ENCODE measurements at regions not wholly inside any gene's neighbourhood (a gene's known extent, or its start where the extent isn't known, plus 50 kb on each side); places are given as distances from the start of the nearest gene placed in this dataset.
"Not testable (repeated sequence)": the region's sequence is repeated elsewhere in the genome, so short reads cannot be mapped to it uniquely, and the experiment has no call there.

GRCh38 chrX:143455046-143455445, 62.2 kb downstream of the SPANXN3 start:
- no peak for DNase-seq (ENCODE audit: low read depth)

- no peak for DNase-seq (ENCODE audit: low read depth)
Measured at GRCh38 chrX:143437439-143437838, 79.8 kb downstream of the SPANXN3 start.

- no peak for DNase-seq (ENCODE audit: low read depth)
Measured at GRCh38 chrX:143435916-143436315, 81.4 kb downstream of the SPANXN3 start.

- no peak for DNase-seq (ENCODE audit: low read depth)
Measured at GRCh38 chrX:143429811-143430210, 87.5 kb downstream of the SPANXN3 start.

GRCh38 chrX:143429131-143429530, 88.1 kb downstream of the SPANXN3 start:
- peak; percentile 3 for DNase-seq (ENCODE audit: low read depth)

- no peak for DNase-seq (ENCODE audit: low read depth)
Measured at GRCh38 chrX:143401160-143401559, 116.1 kb downstream of the SPANXN3 start.

- DNase-seq (ENCODE audit: low read depth): no peak
Measured at GRCh38 chrX:143378851-143379250, 138.4 kb downstream of the SPANXN3 start.

- no peak for DNase-seq (ENCODE audit: low read depth)
Measured at GRCh38 chrX:143363419-143363818, 153.9 kb downstream of the SPANXN3 start.

GRCh38 chrX:143340190-143340589, 177.1 kb downstream of the SPANXN3 start:
- no peak for DNase-seq (ENCODE audit: low read depth)

- DNase-seq (ENCODE audit: low read depth): no peak
Measured at GRCh38 chrX:143336261-143336660, 181.0 kb downstream of the SPANXN3 start.

- DNase-seq (ENCODE audit: low read depth): no peak
Measured at GRCh38 chrX:143319526-143319925, 197.7 kb downstream of the SPANXN3 start.

GRCh38 chrX:143318857-143319256, 198.4 kb downstream of the SPANXN3 start:
- not testable (repeated sequence) for DNase-seq (ENCODE audit: low read depth)

GRCh38 chrX:143306991-143307937, 210.0 kb downstream of the SPANXN3 start:
- no peak for DNase-seq (ENCODE audit: low read depth)

- DNase-seq (ENCODE audit: low read depth): no peak
Measured at GRCh38 chrX:143304518-143304917, 212.8 kb downstream of the SPANXN3 start.

- no peak for DNase-seq (ENCODE audit: low read depth)
Measured at GRCh38 chrX:143304025-143304424, 213.2 kb downstream of the SPANXN3 start.

- no peak for DNase-seq (ENCODE audit: low read depth)
Measured at GRCh38 chrX:143298663-143299241, 218.5 kb downstream of the SPANXN3 start.

GRCh38 chrX:143296521-143296920, 220.8 kb downstream of the SPANXN3 start:
- DNase-seq (ENCODE audit: low read depth): no peak

- no peak for DNase-seq (ENCODE audit: low read depth)
Measured at GRCh38 chrX:143287236-143287635, 230.0 kb downstream of the SPANXN3 start.

- no peak for DNase-seq (ENCODE audit: low read depth)
Measured at GRCh38 chrX:143270317-143270716, 244.6 kb downstream of the SPANXN4 start.

- not testable (repeated sequence) for DNase-seq (ENCODE audit: low read depth)
Measured at GRCh38 chrX:143244593-143244992, 218.9 kb downstream of the SPANXN4 start.

GRCh38 chrX:143240658-143241057, 214.9 kb downstream of the SPANXN4 start:
- DNase-seq (ENCODE audit: low read depth): no peak

GRCh38 chrX:143231492-143231891, 205.8 kb downstream of the SPANXN4 start:
- no peak for DNase-seq (ENCODE audit: low read depth)

GRCh38 chrX:143228600-143228999, 202.9 kb downstream of the SPANXN4 start:
- DNase-seq (ENCODE audit: low read depth): not testable (repeated sequence)

Measured in stromal cell of bone marrow (primary cell).